ENCODE measurements at regions not wholly inside any gene's neighbourhood (a gene's known extent, or its start where the extent isn't known, plus 50 kb on each side); places are given as distances from the start of the nearest gene placed in this dataset.

- TF ChIP-seq CTCF (IDR thresholded peaks at IDR 0.05; ENCODE audit: low read length) (no peak), EZH2 (optimal IDR thresholded peaks at IDR 0.05; ENCODE audit: low read depth, low read length) (no peak), EZH2phosphoT487 (IDR thresholded peaks at IDR 0.05; ENCODE audit: low read length) (no peak)
Observed at GRCh38 chr17:62126292-62126691, 61.2 kb upstream of the MED13 start.
